NCI-H187 treated with DMSO at 0.1 percent for 48 hours (cell line): ENCODE measurements at regions not wholly inside any gene's neighbourhood (a gene's known extent, or its start where the extent isn't known, plus 50 kb on each side); places are given as distances from the start of the nearest gene placed in this dataset.

Experiments
- DNase-seq: peaks from one replicate; lab custom pipeline; 2025; lab: John Stamatoyannopoulos, UW

DNA sequence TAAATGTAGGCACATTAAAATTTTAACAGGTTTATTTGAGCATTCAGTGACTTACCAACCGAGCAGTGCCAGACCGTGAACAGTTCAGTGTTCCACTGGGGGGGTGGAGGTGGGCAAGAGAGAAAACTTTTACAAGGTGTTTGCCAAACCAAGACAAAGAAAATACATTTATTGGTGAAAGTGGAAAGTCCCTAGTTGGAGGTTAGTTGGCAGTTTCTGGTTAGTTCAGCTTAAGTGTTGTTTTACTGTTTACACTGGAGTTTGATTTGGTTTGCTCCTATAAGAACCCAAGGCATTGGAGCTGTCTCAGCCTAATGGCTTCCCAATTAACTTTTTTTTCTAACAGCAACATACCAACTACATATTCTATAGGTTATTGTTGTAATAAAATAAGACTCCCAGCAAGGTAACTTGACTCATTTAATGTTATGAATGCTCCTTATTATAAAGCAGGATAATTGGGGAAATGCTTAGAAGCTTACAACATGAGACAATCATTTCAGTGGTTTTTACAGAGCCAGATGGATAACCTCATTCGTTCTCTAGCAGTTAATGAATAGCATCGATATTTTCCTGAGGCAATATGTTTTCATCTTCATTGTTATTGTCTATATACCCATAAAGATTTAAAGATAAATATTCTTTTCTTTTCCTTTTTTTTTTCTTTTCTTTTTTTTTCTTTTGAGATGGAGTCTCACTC is 115.8 kb downstream of the ETNK1 start:
- DNase-seq = no peak

DNA sequence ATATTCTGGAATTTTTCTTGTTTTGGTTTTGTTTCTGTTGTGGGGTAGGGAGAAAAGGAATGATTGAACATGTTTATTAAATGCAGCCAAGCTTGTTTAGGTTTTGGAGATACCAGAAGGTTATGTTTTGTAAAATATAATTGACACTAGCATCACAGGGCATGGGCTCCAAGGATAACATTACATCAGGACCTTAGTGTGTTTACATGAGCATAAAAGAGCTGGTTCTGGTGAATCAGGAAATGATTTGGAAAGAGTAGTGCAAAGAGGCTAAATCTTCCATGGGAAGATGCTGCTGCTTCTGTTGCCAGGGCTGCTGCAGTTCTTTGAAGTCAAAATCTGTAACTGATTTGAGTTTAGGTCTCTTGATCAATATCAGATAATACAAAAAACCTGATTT is 118.7 kb downstream of the ETNK1 start:
- DNase-seq = no peak

DNA sequence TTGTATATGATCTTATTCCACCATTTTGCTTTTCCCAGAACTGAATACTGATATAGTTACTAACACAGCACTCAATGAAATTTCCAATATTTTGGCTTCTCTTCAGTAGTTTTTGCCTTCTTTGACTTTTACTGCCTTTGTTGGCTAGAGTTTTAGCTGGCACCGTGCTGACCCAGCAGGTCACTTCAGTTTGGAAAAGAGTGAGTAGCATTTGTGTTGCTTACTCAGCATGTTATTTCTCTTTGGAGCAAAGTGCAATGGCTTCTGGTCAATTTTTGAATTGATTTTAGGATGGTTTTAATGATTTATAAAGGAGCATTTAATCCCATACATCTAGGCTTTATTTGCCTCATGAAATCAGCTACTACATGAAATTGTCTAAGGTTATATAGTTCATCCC is 119.2 kb downstream of the ETNK1 start:
- no peak for DNase-seq

DNA sequence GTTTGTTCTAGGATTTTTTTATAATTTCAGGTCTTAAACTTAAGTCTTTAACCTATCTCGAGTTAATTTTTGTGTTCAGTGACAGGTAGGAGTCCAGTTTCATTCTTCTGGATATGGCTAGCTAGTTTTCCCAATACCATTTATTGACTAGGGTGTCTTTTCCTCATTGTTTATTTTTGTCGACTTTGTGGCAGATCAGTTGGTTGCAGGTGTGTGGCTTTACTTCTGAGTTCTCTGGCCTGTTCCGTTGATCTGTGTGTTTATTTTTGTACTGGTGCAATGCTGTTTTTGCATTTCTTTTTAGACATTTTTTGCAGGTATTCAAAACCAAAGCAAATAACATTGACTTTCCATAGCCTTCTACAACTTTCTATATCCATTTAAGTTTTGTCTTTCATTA is 121.7 kb downstream of the ETNK1 start:
- no peak for DNase-seq

DNA sequence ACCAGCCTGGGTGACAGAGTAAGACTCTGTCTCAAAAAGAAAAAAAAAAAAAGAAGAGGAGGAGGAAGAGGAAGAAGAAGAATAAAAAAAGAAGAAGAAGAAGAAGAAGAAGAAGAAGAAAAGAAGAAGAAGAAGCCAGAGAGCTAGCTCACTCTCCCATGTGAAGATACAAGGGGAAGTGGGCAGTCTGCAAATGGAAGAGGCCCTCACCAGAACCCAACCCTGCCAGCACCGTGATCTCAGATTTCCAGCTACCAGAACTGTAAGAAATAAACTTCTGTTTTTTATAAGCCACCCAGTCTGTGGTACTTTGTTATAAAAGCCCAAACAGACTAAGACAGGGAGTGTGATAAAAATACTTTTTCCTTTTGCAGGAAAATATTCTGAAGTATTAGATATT is 130.7 kb downstream of the ETNK1 start:
- no peak for DNase-seq

DNA sequence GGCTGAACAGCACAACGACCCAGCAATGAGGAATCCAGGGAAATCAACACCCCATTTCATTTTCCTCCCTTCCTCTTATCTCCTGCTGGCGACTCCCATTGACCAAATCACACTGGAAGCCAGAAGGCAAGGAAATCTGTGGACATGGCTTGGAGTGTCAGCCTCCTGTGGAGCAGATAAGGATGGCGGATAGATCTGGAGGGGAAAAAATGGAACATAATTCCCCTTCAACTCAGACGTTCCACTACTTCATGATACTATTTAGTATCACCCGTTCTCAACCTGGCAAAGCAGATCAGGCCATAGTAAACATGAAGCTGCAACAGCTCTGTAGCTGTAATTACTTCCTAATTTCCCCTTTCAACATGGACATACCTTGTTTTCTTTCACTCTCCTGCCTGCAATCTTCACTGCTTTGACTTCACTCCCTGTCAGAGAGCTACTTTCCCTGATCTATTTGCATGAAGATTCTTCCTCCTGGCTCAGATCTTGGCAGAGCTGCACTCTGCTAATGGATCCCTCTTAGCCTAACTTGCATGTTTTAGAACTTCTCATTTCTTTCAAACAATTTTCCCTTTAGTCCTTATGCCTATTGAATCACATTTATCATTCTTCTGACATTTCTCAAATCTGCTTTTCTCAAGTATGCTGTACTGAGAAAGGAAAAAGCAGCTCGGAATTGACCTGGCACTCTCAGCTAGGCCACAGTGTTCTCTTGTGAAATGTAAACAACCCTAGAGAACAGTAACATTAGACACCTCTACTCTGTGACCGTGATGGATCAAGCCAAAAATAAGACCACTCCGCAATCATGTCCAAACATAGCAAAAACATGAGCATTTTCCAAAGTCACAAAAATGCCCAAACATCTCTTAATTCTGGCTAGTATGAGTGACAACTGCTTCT is 135.1 kb downstream of the ETNK1 start:
- no peak for DNase-seq

DNA sequence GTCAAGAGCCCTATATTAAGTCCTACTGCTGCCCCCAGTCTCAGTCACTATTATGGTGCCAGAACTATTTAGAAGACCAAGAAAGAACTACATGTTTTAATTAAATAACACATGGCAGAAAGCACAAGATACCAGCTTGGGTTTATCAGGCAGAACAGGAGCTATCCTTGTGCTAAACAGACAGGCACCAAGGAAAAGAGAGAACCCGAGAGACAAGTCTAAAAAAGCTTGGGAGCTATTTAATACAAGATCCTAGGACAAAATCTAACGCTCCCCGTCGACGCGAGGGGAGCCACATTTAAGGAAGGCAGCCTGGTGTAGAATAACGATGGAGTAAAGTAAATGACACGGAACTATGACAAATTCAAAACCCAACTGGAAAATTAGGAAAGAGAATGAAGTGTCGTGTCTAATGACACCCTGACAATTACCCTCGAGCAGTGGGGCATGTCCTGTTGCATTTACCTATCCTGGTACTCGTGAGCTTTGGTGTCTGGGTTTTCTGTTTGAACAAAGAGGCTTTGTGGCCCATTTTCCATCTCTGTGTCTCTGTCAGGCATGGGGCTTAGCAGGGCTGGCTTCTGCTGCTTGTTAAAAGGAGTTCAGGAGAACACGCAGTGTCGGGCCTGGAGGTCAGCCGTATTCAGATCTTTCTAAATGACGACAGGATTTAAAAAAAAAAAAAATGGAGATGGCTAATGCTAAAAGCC is 140.6 kb downstream of the ETNK1 start:
- no peak for DNase-seq

DNA sequence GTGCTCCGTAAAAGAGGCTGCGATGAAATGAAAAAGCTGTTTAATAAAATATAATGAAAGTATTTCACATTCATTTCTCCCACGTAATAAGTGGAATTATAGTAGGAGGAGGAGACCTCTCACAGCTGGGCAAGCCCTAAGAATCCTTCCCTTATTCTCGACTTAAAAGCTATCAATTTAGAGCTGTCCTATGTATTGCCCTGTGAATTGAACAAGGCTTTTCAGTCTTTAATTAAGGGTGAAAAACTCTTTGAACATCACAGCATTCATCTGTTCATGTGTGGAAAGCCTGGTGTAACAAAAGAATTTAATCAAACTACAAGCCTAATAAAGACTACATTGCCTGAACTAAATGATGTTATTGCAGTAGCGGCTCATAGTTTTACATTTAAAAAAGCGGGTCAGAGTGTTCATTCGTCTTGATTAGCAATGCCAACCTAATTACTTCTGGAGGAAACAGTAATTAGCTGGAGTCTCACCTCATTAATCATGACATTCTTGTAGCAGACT is 142.0 kb downstream of the ETNK1 start:
- DNase-seq = no peak

DNA sequence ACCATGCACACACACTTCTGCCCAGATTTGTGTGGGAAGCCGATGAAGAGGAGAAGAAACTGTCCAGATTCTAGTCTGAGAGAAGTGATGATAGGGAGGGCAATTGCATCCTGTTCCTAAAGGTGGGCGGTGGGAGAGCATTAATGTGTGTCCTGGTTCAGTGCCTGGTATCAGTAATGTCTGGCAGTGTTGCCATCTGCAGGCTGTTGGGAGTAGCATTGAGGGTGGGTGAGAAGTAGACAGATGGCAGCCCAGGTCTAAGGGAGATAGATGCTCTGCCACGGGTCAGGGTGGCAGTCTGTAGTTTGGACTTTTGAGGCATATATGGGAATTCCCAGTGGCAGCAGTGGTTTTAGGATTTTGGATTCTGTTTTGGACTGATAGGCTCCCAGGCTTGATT is 156.4 kb downstream of the ETNK1 start:
- no peak for DNase-seq

DNA sequence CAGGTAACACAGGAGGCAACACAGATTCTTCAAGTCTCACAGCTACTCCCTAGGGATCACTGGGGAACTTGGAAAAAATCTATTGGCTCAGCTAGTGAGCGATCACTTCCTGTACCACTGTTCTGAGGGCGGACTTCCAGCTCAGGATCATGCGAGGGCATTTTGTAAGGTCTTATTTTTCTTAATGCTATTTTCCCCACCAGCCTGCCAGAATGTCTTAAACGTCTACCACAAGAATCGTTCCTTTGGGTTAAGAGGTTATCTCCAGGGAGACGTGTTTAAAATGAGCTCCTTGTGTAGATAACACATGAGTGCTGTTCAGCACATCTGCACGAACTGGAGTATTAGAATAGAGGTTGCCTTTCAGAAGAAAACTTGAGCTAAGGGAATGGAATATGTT is 162.6 kb downstream of the ETNK1 start:
- DNase-seq = no peak

DNA sequence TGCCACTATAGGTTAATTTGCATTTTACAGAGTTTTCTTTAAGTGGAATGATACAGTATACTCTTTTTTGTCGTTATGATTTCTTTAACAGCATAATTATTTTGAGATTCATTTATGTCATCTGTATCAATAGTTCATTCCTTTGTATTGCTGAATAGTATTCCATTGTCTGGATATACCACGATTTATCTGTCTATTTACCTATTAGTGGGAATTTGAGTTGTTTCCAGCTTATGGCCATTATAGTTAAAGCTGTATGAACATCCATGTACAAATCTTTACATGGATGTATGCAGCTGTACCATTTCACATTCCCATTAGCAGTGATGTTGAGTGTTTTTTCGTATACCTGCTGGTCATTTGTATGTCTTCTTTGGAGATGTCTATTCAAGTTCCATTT is 163.9 kb downstream of the ETNK1 start:
- DNase-seq = no peak

DNA sequence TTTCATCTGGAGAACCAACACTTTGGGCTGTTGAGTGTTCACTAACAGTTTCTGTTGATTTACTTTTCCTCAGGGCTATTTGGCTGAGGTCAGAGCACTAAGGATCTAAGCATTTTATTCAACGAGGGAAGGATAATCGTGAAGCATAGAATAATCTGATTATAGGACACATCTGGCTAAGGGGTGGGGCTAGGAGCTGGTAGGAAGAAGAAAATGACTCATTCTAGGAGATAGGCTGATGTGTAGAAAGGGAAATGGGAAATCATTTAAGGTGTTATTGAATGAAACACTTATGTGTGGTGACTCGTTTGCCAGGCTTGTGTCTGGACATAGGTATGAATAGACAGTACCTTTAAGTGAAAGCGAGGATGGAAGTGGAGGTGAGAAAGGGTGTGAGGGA is 167.2 kb downstream of the ETNK1 start:
- no peak for DNase-seq

DNA sequence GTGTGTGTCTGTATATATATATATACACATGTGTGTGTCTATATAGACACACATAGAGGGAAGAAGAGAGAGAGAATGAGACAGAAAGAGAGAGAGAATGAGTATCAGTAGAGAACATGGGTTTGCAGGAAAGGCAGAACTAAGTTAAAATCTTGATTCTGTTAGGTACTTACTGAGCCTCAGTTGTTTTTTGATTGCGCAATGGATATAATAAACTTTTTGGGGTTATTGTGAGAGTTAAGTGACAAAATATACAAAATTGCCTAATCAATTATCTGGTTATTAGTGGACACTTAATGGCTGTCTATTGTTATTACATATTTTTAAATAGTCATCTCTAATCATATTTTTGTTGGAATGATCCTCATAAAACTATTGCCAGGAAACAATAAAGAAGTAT is 169.0 kb downstream of the ETNK1 start:
- no peak for DNase-seq

DNA sequence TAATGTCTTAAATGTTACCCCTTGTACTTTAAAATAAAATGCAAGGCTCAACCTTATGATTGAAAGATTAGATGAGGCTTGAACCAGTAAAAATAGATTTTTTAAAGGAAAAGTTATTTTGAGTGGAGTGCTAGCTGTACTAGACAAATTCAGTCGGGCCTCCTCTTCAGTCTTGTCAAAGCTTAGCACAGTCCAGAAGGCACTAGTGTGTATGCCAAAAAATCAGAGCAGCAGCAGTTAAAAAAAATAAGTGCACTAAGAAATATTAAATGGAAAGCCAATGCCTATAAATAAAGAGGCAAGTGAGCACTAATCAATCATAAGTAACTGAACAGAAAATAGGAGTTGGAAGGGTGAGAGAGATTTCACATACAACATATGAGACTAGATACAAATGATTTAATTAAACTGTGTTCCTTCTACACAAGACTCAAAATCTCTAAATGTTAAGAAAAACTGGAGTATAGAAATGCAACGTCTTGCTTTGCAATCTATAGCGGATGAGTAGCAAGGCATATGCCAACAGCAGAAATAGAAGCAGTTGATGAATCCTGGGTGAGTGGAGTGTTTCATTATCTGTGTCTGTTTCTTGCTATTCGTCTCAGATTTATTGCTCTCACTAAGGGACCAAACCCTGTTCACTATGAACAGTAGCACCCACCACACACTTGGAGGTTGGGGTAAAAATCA is 172.1 kb downstream of the ETNK1 start:
- DNase-seq = no peak

DNA sequence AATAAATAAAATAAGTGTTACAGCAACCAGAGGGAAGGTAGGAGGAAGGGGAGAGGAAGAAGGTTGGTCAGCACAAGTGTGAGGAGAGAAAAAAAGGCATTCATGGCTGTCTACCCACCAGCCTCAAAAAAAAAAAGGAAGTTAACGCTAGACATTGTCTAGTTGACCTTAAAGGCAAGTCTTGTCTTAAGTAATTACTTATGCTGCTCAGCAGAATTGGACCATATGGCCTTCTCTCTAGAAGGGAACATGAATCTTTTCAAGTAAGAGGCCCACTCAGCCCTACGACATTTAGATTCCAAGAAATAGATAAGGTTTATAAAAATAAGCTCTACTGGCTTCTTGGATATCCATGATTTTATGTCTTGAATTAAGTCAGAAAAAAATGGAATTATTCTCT is 172.7 kb downstream of the ETNK1 start:
- DNase-seq = no peak

DNA sequence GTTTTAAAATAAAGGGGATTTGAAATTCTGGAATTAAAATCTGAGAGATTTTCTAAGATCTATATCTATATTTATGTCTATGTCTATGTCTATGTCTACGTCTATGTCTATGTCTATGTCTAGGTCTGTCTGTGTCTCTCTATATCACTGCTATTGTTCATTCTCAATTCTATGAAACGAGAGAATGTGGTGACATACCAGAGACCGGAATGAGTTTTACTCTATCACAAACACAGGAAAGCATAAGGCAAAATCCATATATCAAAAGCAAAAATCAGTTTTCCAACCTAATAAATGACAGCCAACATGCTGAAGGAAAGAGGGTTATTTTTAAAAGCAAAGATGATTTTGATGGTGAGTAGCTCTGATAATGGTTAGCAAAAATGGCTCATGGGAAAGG is 173.1 kb downstream of the ETNK1 start:
- no peak for DNase-seq

DNA sequence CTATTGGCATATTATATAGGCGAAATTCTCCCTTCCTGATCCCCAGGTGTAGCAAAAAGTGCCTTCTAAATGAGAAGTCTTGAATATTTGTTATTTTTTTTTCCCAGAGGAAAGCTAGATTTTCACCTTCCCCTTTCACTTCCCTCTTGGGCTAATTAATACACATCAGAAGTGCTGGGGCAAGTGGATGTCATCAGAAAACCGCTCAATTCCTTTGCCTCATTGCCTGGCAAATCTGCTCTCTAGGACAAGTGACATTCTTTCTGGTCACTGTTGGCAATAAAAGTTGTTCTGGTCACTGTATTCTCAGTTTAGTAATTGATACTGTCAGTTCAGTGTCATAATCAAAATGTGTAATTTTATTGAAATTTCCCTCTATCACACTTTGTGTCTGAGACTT is 174.5 kb downstream of the ETNK1 start:
- DNase-seq = no peak

DNA sequence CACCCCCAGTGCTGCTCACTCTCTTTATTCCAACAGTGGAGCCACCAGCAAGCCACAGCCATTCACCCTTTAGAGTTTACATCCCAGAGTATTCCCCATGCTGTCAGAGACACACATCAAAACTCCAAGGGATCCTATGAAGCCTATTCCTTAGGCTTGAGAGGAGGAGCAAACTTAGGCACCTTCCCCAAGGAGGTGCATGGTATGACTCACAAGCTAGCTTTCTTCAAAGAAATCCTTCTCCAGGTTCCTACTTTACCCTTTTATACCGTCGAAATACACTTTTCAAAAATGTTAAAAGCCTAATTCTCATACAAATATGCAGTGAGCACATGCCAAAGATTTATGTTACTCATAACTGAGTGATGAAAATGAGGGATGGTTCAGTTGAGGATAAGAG is 175.4 kb downstream of the ETNK1 start:
- DNase-seq = no peak

DNA sequence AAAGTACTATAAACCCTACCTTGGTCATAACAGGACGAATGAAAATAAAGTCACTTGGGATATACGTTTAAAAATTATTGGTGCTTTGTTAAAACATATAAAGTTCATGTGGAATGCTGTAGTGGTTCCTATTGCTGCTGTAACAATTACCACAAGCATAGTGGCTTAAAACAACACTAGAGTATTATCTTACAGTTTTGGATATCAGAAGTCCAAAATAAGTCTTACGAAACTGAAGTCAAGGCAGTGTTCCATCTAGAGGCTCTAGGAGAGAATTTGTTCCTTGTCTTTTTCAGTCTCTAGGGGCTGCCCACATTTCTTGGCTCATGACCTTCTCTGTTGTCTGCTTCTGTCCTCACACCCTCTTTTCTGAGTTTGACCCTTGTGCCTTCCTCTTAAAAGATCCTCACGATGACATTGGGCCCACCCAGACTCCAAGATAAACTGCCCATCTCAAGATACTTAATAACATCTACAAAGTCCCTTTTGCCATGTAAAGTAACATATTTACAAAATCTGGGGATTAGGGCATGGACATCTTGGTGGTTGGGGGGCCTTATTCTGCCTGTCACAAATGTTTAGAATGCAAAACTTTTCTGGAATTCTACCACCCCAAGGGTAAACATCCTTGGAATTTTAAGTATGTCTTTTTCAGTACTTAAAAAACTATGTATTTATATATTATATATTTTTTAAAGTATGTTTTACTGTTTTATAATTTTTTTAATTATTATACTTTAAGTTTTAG is 178.1 kb downstream of the ETNK1 start:
- no peak for DNase-seq

DNA sequence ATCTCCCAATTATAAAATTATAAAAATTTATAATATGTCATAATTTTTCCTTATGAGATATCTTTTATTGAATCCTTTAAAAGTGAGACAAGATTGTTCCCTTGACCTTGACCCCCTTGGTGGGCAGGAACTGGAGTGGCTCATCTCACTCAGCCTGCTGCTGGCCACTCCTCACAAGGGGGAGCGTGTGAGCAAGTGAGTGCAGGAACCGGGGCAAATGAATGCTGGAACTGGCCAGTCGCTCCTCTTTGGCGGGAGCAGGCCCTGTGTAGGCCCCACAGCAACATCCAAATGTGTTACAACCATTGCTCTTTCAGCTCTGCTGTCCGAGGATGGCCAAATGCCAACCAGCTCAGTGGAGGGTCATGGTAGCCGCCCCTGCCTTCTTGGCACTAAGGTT is 178.8 kb downstream of the ETNK1 start:
- no peak for DNase-seq

DNA sequence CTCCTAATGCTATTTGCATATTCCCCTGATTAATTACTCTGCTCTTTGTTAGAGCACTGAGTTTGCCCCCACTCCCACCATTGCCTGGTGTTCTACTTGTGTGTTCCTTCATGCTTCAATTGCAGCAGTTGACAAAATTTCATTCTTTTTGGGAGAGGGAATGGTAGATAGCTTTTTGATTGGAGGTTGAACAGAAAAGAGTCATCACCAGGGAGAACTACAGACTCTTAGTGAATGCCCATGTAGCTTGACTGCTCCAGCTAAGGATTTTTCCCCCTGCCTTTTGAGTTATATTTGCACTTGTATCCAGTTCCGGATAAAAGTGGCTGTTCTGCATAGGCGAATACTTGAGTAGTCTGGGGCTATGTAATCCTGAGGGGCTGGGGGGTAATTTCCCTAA is 183.9 kb downstream of the ETNK1 start:
- DNase-seq = no peak
